HG02884 (cell line): ENCODE measurements at regions not wholly inside any gene's neighbourhood (a gene's known extent, or its start where the extent isn't known, plus 50 kb on each side); places are given as distances from the start of the nearest gene placed in this dataset.

Experiments used
- ATAC-seq: cut with Tn5 transposase; IDR thresholded peaks from one replicate; pipeline ENCODE4 v1.9.1; 2021; ENCODE audit warnings: mild to moderate bottlenecking, moderate library complexity; ENCODE audit not compliant: unreplicated experiment

DNA sequence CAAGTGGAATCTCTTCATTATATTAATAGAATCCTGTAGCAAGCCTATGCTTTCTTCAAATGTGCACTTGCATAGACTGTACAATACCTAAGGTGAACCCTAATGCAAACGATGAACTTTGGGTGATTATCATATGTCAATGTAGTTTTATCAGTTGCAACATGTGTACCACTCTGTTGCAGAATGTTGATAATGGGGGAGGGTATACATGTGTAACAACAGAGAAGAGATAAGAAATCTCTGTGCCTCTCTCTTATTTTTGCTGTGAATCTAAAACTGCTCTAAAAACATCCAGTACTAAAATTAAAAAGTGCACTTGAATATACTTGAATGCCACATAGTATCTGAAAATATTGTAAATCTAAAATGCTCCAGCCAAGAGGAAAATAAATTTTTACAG is 820.8 kb upstream of the MIR17HG start:
- ATAC-seq: no peak

DNA sequence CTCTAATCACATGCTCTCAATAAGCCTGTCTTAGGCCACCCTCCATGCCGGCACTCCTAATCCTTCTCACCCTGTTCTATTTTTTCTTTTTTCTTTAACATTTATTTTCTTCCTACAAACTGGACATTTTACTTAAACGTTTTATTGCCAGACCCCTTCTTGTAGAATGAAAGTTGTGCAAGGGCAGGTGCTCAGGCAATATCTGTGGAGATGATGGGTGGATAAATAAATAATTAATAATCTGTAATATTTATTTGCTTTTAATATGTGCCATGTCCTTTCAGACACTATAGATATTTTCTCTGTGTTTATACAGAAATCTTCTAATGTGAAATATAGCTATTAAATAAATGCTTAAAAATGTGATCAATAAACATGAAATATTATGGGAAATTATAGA is 815.7 kb upstream of the MIR17HG start:
- no peak for ATAC-seq

GRCh38 chr13:90532861-90533492 is 814.5 kb upstream of the MIR17HG start:
- ATAC-seq: no peak

DNA sequence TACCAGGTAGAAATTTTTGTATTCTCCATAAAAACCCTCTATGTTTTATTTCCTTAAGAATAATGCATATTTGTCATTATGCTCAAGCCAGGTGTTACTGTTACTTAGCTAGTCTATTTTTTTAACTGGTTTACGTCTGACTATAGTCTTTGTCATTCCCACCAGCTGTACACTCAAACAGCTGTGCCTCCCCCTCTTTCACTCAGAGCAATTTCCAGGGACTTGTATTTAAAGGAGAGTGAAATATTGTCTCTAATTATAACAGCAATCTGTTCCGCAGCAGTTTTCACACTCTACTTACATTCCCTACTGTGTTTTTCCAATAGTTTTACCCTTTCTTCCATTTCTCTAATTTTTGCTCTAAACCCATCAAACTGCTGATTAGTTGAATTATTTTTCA is 813.6 kb upstream of the MIR17HG start:
- no peak for ATAC-seq

DNA sequence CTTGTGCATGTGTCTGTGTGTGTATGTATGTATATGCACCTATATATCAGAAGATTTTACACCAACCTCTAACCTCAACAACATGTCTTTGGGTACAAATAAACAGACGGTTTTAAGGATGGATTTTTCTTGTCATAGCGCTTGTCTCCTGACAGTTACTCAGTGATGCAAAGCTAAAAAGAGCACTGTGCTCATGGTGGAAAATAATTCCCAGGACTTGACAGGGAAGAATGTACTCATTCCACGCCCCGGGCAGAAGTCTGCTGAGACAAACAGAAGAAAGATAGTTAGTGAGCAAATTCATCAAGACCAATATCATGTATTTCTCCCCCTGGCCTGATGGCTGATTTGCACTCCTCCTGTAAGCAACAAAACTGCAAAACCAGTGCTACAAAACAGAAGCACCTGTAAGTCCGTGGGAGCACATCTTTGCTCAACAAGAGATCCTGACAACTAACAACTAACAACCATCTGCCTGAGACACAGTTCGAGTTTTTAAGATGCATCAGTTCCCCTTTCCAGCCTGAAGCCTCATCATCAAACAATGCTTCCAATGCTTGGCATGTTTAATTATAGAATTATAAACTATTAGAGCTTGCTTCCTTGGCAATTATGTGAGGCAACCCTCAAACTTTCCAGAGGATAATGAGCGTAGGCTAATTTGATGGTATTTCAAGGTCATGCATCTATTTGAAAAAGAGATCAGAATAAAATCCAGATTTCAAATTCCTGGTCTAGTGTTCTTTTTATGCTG is 812.7 kb upstream of the MIR17HG start:
- ATAC-seq: no peak

DNA sequence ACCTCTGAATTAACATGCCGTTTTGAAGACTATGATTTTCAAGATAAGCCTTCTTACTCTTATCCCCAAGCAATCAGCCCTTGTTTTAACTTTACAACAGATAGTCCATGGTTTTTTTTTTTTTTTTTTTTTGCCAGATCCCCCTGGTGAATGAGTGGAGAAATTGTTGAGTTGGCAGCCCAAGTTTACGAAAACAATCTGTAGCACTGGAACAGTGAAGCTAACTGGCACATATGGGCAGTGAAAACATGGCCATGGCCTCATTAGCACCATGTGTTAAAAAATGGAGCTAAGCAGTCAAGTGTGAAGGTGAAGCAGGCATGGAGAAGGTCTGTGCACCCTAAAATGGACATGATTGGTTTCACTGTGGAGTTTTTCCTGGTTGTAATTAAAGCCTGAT is 812.1 kb upstream of the MIR17HG start:
- no peak for ATAC-seq

- no peak for ATAC-seq
Observed at GRCh38 chr13:90538063-90538462, 809.4 kb upstream of the MIR17HG start.

DNA sequence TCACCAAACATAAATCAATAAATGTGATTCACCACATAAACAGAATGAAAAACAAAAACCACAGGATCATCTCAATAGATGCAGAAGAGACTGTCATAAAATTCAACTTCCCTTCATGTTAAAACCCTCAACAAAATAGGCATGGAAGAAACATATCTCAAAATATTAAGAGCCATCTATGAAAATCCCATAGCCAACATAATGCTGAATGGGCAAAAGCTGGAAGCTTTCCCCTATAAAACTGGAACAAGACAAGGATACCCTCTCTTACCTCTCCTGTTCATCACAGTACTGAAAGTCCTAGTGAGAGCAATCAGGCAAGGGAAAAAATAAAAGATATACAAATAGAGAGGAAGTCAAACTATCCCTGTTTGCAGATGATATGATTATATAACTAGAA is 806.1 kb upstream of the MIR17HG start:
- no peak for ATAC-seq

DNA sequence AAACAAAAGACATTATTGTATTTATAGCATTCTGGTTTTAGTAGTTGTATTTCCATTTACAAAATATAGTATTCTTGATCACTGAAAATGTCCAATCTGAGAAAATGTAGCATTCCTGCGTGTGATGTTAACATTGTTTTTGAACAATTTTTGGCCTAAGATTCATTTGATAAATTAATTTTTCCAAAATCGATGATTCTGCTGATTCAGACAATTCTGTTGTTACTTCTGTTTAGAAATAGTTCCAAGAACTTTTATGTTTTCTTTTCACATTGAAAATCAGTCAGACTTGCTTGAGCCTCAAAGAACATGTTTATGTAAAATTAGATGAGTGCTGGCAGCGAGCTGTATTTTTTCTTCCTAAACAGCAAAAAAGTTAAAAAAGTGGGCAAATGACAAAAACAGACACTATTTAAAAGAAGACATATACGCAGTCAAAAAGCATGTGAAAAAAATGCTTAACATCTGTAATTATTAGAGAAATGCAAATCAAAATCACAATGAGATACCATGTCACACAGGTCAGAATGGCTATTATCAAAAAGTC is 804.5 kb upstream of the MIR17HG start:
- no peak for ATAC-seq

DNA sequence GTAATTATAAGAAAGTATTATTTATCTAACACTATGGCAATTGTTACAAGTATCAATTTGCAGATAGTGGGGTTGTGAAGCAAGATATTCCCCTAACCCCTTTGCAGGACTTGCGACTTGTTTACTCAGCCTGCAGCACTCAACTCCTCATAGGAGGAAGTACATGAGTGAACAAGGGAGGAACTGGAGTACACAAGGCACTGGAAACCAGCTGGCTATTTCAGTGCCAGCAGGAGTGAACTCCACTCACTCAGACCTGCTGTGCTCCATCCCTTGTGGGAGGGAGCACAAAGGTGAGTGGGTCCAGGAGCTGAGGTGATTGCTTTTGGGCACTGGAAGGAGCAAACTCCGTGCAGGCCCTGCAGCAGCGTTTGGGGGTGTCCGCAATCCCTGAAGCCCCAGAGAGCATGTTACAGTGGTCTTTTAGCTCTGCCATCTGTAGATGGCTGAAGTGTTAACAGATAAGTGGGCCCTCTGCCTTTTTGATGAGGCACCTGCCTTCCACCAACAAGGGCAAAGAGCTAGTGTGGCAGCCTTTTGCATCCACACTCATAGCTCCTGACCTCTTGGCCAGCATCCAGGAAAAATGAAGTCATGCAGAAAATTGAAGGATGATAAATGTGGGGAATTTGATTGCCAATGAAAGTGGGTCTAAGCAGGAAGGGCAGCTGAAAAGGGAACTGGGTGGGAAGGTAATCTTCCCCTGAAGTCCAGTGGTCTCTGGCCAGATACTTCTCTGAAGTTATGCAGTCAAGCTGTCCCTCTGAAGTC is 802.2 kb upstream of the MIR17HG start:
- no peak for ATAC-seq

GRCh38 chr13:90547272-90547790 is 800.2 kb upstream of the MIR17HG start:
- ATAC-seq: no peak

DNA sequence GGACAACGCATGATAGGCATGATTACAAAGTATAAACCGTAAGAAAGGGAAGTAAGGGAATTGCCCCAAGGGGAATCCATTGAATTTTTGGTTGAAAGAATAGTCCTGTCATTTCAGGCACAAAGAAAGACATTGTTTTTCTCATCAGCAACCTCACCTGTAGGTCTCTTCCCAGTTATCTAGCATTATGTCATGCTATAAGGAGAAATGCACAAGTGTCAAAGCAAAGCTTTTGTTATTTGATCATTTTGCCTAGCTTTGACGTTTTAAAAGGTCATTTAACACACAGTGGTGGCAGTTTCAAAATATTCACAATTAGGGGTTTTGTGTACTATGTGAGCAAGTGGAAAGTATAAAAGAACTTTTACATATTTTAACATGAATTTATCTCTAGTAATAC is 796.2 kb upstream of the MIR17HG start:
- ATAC-seq: no peak

DNA sequence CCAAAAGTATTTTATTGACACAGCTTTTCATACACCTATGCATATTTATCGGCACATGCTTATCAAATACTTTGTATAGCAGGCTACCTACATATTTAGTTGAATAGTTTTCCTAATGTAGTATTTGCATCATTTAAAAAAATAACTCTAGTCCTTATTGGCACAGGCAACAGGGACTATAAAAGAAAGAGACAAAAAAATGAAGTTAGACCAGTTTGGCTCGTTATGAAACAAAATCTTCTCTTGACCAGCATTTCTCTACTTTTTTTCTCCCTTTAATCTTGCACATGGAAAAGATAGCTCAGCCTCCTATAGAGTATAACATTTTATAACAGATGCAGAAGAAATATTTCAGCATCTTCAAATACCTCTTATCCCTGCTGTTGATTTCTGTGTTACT is 794.8 kb upstream of the MIR17HG start:
- no peak for ATAC-seq

- no peak for ATAC-seq
Observed at GRCh38 chr13:90553159-90553558, 794.3 kb upstream of the MIR17HG start.

- no peak for ATAC-seq
Observed at GRCh38 chr13:90557626-90558025, 789.9 kb upstream of the MIR17HG start.

DNA sequence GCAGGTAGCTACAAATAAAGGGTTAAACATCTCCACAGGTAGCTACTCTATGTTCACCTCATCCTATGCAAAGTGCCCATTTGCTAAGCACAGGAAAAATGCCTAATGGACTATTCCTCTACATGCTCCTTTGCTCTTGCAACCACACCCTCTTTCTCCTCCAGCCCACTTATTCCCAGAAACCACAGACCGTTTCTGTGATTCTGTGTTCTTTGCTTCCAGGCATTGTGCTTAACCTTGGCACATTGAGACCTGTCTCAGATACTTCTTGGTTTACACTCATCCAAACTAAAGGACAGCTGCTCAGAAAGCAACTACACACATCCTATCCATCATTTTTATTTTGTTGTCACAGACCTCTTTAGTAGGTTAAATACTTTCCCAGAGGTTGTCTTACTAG is 785.0 kb upstream of the MIR17HG start:
- no peak for ATAC-seq

DNA sequence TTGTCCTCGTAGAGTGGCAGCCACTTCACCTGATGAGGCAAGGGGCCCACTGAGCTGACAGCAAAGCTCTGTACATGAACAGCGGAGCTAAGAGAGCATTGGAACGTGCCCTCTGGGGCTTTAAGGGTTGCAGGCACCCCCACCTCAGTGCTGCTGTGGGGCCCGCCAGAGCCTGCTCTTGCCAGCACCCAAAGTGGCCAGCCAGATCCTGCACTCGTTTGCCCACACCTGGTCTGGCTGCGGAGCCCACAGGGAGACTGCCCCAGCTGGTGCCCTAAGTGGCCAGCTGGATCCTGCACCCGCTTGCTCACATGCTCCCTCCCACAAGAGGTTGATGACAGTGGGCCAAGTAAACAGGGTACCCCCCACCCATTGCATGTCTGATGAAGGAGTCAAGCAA is 783.4 kb upstream of the MIR17HG start:
- no peak for ATAC-seq

DNA sequence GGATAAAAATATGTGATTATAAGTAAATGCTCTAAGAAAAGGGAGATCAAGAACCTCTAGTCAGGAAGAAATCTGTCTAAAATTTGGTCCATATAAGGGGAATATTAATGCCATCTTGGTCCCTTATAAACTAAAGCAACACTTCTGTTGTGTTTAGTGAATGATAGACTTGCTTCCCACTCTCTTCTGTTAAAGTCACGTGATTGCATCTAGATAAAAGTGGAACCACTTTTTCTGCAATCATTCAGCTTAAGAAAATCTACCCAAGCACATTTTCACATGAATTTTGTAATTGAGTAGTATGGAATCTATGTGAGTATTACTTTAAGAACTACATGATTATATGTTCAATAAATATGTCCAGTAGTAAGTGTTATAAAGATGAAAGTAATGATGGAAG is 782.9 kb upstream of the MIR17HG start:
- ATAC-seq: no peak

DNA sequence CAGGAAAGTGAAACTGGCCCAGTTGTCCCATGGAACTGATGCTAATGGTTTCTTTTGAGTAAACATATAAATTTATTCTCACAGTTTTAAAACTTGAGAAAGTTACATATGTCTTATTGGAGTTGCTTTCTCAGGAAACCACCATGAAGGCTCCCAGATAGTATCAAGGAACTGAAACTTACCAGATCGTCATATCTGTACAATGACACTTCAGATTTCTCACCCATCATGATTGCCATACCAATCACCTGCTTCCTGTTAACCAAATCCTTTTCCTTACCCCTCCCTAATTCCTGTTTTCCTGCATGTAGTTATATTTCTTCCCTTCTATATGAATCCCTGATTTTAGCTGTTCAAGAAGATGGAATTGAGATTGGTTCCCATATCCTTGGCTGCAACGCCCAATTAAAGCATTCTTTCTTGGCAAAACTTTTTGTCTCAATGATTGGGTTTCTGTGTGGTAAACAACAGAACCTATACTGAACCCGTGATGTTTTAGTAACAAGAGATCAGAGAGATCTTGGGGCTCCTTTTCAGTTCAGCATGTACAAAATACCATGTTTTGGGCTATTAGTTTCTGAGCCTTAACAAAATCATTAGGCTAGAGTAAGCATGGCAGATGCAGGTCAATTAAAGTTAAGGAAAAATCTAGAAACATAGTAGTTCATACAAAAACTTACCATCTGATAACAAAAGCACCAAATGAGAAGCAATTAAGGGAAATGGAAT is 781.3 kb upstream of the MIR17HG start:
- ATAC-seq: peak; percentile 70

DNA sequence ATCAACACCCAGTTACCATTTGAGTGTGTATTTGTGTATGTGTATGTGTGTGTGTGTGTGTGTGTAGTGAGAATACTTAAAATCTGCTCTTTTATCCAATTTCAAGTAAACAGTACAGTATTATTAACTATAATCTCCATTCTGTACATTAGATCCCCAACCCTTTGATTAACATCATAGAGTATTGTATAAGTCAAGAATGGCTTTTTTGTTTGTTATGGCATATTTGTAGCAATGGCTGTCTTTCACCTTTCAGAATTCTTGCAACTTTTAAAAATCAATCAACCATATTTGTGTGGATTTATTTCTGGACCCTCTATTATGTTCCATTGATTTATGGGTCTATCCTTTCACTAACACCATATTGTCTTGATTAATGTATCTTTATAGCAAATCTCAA is 779.3 kb upstream of the MIR17HG start:
- no peak for ATAC-seq

GRCh38 chr13:90576067-90576466 is 771.4 kb upstream of the MIR17HG start:
- ATAC-seq: no peak
